B cell (primary cell): ENCODE measurements at regions not wholly inside any gene's neighbourhood (a gene's known extent, or its start where the extent isn't known, plus 50 kb on each side); places are given as distances from the start of the nearest gene placed in this dataset.

ENCODE experiments used
- ATAC-seq: fragments of 200-7000 bp; cut with Tn5 transposase; one replicate; pipeline ENCODE4 v1.10.0; 2021; ENCODE audit warnings: low read depth, mild to moderate bottlenecking, moderate number of reproducible peaks, moderate library complexity
- CTCF ChIA-PET: fragments of 350-600 bp; sonication (Branson Sonifier 250); formaldehyde crosslinking; loops from one replicate; lab custom pipeline; 2021; ENCODE audit warnings: antibody characterized with exemption, inconsistent platforms; lab: Charles Lee
- POLR2A ChIA-PET: fragments of 350-600 bp; sonication (Branson Sonifier 250); formaldehyde crosslinking; loops from one replicate; lab custom pipeline; 2021; ENCODE audit warnings: antibody characterized with exemption; lab: Charles Lee
- DNase-seq: peaks from one replicate; pipeline ENCODE4 v3.0.0; 2013
- H2AFZ ChIP-seq: 2 replicates; pipeline ENCODE4 v1.6.1; 2012; ENCODE audit warnings: mild to moderate bottlenecking, low read depth, low read length; ENCODE audit not compliant: insufficient read depth, poor library complexity, severe bottlenecking
- H3K27ac ChIP-seq, 2 donors: 1 replicate in 1 of 2; 2 replicates in 1 of 2; pipeline ENCODE4 v1.5.1; 2012 to 2013; ENCODE audit warnings: low read length in 2 of 2, mild to moderate bottlenecking in 2 of 2, moderate library complexity in 1 of 2
- H3K27me3 ChIP-seq, 4 experiments: fragments of 200-600 bp in 1 of 4; sonication (generic) in 1 of 4; replicated peaks in 1 of 4; 1 replicate in 2 of 4; 2 replicates in 2 of 4; pipeline versions ENCODE4 v1.6.1 to v1.7.0; 2013 to 2016; ENCODE audit warnings: low read length in 3 of 4, mild to moderate bottlenecking in 2 of 4, mixed read lengths in 1 of 4, moderate library complexity in 1 of 4; ENCODE audit not compliant: insufficient read depth in 4 of 4, control insufficient read depth in 3 of 4; ENCODE audit errors: control extremely low read depth in 1 of 4
- H3K36me3 ChIP-seq, 2 experiments: replicated peaks in 1 of 2; 1 replicate in 1 of 2; 2 replicates in 1 of 2; pipeline versions ENCODE4 v1.6.1 to v1.7.1; 2013; ENCODE audit warnings: low read length in 1 of 2; ENCODE audit not compliant: insufficient read depth in 2 of 2, control insufficient read depth in 1 of 2; ENCODE audit errors: control extremely low read depth in 1 of 2, extremely low read depth in 1 of 2
- H3K4me1 ChIP-seq, 2 donors: fragments of 200-600 bp in 1 of 2; sonication (generic) in 1 of 2; 1 replicate in 1 of 2; 2 replicates in 1 of 2; pipeline versions ENCODE4 v1.5.1 to v1.6.1; 2013 to 2017; ENCODE audit warnings: low read length in 2 of 2; ENCODE audit not compliant: control insufficient read depth in 2 of 2, insufficient read depth in 2 of 2
- H3K4me2 ChIP-seq: replicated peaks from 2 replicates; pipeline ENCODE3; 2012; ENCODE audit warnings: mild to moderate bottlenecking, low read depth, low read length; ENCODE audit not compliant: poor library complexity, severe bottlenecking
- H3K4me3 ChIP-seq, 5 experiments: fragments of 200-600 bp in 1 of 5; sonication (generic) in 1 of 5; 1 replicate in 3 of 5; 2 replicates in 2 of 5; pipeline versions ENCODE4 v1.5.1 to v1.7.0; 2011 to 2016; ENCODE audit warnings: low read length in 4 of 5, mild to moderate bottlenecking in 4 of 5, low read depth in 2 of 5, control low read depth in 1 of 5, moderate library complexity in 1 of 5; ENCODE audit not compliant: insufficient read depth in 1 of 5; ENCODE audit errors: control extremely low read depth in 1 of 5, extremely low read depth in 1 of 5
- H3K79me2 ChIP-seq: fragments of 200-600 bp; sonication (generic); one replicate; pipeline ENCODE4 v1.6.0; 2016; ENCODE audit warnings: low read length; ENCODE audit not compliant: control insufficient read depth, insufficient read depth
- H3K9ac ChIP-seq: fragments of 200-600 bp; sonication (generic); 2 replicates; pipeline ENCODE4 v1.6.1; 2017; ENCODE audit warnings: mild to moderate bottlenecking, low read length, moderate library complexity
- H3K9me3 ChIP-seq, 3 donors: one replicate each; pipeline versions ENCODE4 v1.6.1 to v1.7.1; 2013; ENCODE audit warnings: low read length in 2 of 3; ENCODE audit not compliant: control insufficient read depth in 2 of 3, insufficient read depth in 1 of 3; ENCODE audit errors: control extremely low read depth in 1 of 3
- H4K20me1 ChIP-seq: 2 replicates; pipeline ENCODE4 v1.6.0; 2012; ENCODE audit warnings: mild to moderate bottlenecking, low read length; ENCODE audit not compliant: insufficient read depth, control insufficient read depth, poor library complexity, severe bottlenecking
- H3K27ac Mint-ChIP-seq: one replicate; pipeline ENCODE4 v1.8.0; 2021; ENCODE audit warnings: mixed read lengths
- H3K27me3 Mint-ChIP-seq: one replicate; pipeline ENCODE4 v1.8.0; 2021; ENCODE audit warnings: mixed read lengths
- H3K4me1 Mint-ChIP-seq: one replicate; pipeline ENCODE4 v1.8.0; 2021; ENCODE audit warnings: mixed read lengths
- H3K4me3 Mint-ChIP-seq: one replicate; pipeline ENCODE4 v1.8.0; 2021; ENCODE audit warnings: mixed read lengths
- H3K9me3 Mint-ChIP-seq: one replicate; pipeline ENCODE4 v1.8.0; 2022; ENCODE audit warnings: mixed read lengths; ENCODE audit not compliant: insufficient read depth
- EZH2 ChIP-seq: IDR thresholded peaks from 2 replicates; pipeline ENCODE4 v1.6.1; 2012; ENCODE audit warnings: borderline replicate concordance, low read depth, mild to moderate bottlenecking, moderate library complexity, low read length; ENCODE audit not compliant: insufficient read depth, poor library complexity, severe bottlenecking
- WGBS: methylation state at CpG from one replicate; pipeline ENCODE4 v1.1.5; 2013; ENCODE audit warnings: missing lambda C conversion rate; ENCODE audit not compliant: insufficient coverage; 5-methylcytosine and 5-hydroxymethylcytosine counted together
- intact Hi-C: fragments of 100-400 bp; cut with micrococcal nuclease; formaldehyde crosslinking; loops from one replicate; pipeline ENCODE4 v1.10.0; 2022
- TF ChIP-seq, protein P1 (sequence below): fragments of 200-600 bp; IDR thresholded peaks from one replicate; pipeline ENCODE4 v1.8.0; 2022; ENCODE audit warnings: antibody characterized with exemption, mild to moderate bottlenecking

DNA sequence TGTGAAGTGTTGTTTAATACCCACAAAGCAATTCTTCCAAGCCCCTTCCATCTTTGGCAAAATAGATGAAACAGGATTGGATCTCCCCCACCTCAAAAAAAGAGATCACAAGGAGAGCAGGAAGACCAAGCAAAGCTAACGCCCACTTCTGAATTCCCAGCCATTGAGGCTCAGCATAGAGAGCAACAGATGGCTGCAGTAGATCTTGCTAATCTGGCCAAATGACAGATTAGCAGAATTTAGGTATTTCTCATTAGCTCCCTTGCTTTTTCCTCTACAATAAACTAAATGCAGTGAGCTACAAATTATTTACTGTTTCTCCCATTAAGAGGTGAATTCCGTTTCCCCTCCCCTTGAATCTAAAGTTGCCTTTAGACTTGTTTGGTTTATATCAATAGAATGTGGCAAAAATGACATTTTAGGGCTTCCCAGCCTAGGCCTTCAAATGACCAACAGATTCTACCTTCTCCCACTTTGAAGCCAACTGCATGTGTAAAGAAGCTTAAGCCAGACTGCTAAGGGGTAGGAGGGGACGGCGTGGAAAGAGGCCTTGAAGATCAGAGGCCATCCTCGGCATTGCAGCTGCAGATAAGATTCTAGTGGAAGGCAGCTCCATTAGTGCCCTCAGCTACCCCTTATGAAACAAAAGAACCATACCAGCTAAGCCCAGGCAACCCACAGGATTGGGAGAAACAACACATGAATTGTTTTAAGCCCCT, 56.8 kb upstream of the CPEB4 start:
- Mint-ChIP-seq H3K4me3 (no peak overlapping the region), H3K9me3 (peaks cover 2% of the 10 kb centered on the region), H3K27me3 (no peaks in the 10 kb centered on the region), H3K4me1 (peaks cover 71% of the 10 kb centered on the region), H3K27ac (no peak overlapping the region)
- Histone ChIP-seq H3K36me3 (no peaks in the 10 kb centered on the region), H3K27me3 (no peaks in the 10 kb centered on the region), H3K4me1 (peaks cover 54 to 64% of the 10 kb centered on the region in 2 donors), H3K79me2 (no peaks in the 10 kb centered on the region), H3K4me2 (no peak overlapping the region), H4K20me1 (no peaks in the 10 kb centered on the region), H3K4me3 (no peak overlapping the region), H3K9ac (no peak overlapping the region), H3K27ac (no peak overlapping the region), H3K9me3 (peaks cover 0 to 5% (median 4%) of the 10 kb centered on the region in 3 donors), H2AFZ (no peak overlapping the region)
- ChIA-PET CTCF (interaction anchor here (0.8 to 2.6 kb wide), 5 partner anchors 41 to 142 kb away, joined by 3 to 14 read pairs (median 4); no protein-coding TSS in a partner anchor), POLR2A (no interaction called here)
- intact Hi-C loops, result no loop called here
- DNase-seq (no peak), ATAC-seq (no peak)
- TF ChIP-seq EZH2, result no peak
- TF ChIP-seq, protein P1, sequence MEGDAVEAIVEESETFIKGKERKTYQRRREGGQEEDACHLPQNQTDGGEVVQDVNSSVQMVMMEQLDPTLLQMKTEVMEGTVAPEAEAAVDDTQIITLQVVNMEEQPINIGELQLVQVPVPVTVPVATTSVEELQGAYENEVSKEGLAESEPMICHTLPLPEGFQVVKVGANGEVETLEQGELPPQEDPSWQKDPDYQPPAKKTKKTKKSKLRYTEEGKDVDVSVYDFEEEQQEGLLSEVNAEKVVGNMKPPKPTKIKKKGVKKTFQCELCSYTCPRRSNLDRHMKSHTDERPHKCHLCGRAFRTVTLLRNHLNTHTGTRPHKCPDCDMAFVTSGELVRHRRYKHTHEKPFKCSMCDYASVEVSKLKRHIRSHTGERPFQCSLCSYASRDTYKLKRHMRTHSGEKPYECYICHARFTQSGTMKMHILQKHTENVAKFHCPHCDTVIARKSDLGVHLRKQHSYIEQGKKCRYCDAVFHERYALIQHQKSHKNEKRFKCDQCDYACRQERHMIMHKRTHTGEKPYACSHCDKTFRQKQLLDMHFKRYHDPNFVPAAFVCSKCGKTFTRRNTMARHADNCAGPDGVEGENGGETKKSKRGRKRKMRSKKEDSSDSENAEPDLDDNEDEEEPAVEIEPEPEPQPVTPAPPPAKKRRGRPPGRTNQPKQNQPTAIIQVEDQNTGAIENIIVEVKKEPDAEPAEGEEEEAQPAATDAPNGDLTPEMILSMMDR, result no peak
- 100% methylated on average over 2 of the region's 5 CpGs for WGBS

DNA sequence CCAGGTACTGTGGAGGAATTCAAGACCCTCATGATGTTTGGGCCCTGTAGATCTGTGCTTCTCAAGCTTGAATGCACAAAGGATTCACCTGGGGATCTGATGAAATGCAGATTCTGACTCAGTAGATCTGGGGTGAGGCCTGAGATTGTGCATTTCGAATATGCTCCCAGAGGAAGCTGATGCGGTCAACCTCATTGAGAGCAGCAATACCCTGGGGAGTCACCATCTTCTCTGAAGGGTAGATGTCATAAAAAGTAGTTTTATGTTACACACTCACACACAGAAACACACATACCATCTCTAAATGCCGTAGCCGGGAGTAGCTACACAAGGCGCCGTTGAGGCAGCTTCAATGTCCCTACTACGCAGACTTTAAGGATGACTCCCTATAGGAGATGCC, 55.8 kb upstream of the CPEB4 start:
- CTCF ChIA-PET, result interaction anchor here (1.2 to 2.6 kb wide), 3 partner anchors 9 to 93 kb away, joined by 4 to 14 read pairs (median 4); no protein-coding TSS in a partner anchor

More for the DNA sequence above, 55.8 kb upstream of the CPEB4 start:
- no peaks in the 10 kb centered on the region for H3K9me3 Mint-ChIP-seq
- no peak for TF ChIP-seq EZH2
- TF ChIP-seq, protein P1, result no peak
- no peaks in the 10 kb centered on the region for H3K36me3 ChIP-seq
- peak overlapping the region; percentile 1 for H2AFZ ChIP-seq
- no peaks in the 10 kb centered on the region for H4K20me1 ChIP-seq
- H3K4me3 ChIP-seq, result peak overlapping the region in 1 of 5 experiments; percentile 27
- H3K27me3 ChIP-seq, result no peaks in the 10 kb centered on the region
- peak overlapping the region; percentile 58 for H3K4me2 ChIP-seq
- no CpG with 5 or more reads among the region's 7 CpGs for WGBS
- peak overlapping the region; percentile 76 for H3K4me3 Mint-ChIP-seq
- peak overlapping the region; percentile 38 for H3K27ac Mint-ChIP-seq
- H3K27ac ChIP-seq, result no peak overlapping the region
- H3K27me3 Mint-ChIP-seq, result no peaks in the 10 kb centered on the region
- ATAC-seq (peak; percentile 72), DNase-seq (peak; percentile 53)
- H3K9ac ChIP-seq, result peak overlapping the region; percentile 19
- H3K79me2 ChIP-seq, result no peaks in the 10 kb centered on the region
- intact Hi-C loops, result loop anchor here (1.0 to 2.0 kb wide), 2 partner anchors 11 to 56 kb away; partner anchors contain the start of gene CPEB4
- H3K9me3 ChIP-seq, result peaks cover 0 to 5% (median 4%) of the 10 kb centered on the region in 3 donors
- POLR2A ChIA-PET, result interaction anchor here (0.5 to 0.9 kb wide), 2 partner anchors 11 to 922 kb away, joined by 3 read pairs; no protein-coding TSS in a partner anchor
- H3K4me1 ChIP-seq, result peaks cover 49 to 58% of the 10 kb centered on the region in 2 donors
- peaks cover 64% of the 10 kb centered on the region for H3K4me1 Mint-ChIP-seq
